IMR-90 (cell line): ENCODE measurements at regions not wholly inside any gene's neighbourhood (a gene's known extent, or its start where the extent isn't known, plus 50 kb on each side); places are given as distances from the start of the nearest gene placed in this dataset.

ENCODE experiments used
- BHLHE40 ChIP-seq: fragments of 150-350 bp; IDR thresholded peaks from 2 replicates; pipeline ENCODE4 v1.6.1; 2016; ENCODE audit warnings: mild to moderate bottlenecking, low read depth, low read length
- FOS ChIP-seq: fragments of 150-350 bp; IDR thresholded peaks from 2 replicates; pipeline ENCODE4 v1.6.1; 2016; ENCODE audit warnings: low read depth, low read length
- MAFK ChIP-seq: IDR thresholded peaks from 2 replicates; pipeline ENCODE4 v1.6.1; 2012; ENCODE audit warnings: low read depth, low read length, improper control_type of control experiment
- MXI1 ChIP-seq: IDR thresholded peaks from 2 replicates; pipeline ENCODE4 v1.6.1; 2012; ENCODE audit warnings: low read depth, mild to moderate bottlenecking, low read length, moderate library complexity, borderline replicate concordance
- POLR2A ChIP-seq: IDR thresholded peaks from 2 replicates; pipeline ENCODE4 v1.6.1; 2012; ENCODE audit warnings: mild to moderate bottlenecking, low read depth, low read length
- RFX5 ChIP-seq: IDR thresholded peaks from 2 replicates; pipeline ENCODE4 v1.8.0; 2012; ENCODE audit warnings: low read depth, mild to moderate bottlenecking, low read length, moderate library complexity
- SMC3 ChIP-seq: fragments of 150-350 bp; IDR thresholded peaks from 2 replicates; pipeline ENCODE4 v1.6.1; 2016; ENCODE audit warnings: low read depth, mild to moderate bottlenecking, antibody characterized with exemption, low read length, moderate library complexity
- TF ChIP-seq, protein P1 (sequence below): conservative IDR thresholded peaks from 2 replicates; pipeline ENCODE4 v1.5.1; 2012; ENCODE audit warnings: mild to moderate bottlenecking, low read depth, low read length, improper control_type of control experiment
- TF ChIP-seq, protein P2 (sequence below): fragments of 150-350 bp; IDR thresholded peaks from 2 replicates; pipeline ENCODE4 v1.6.1; 2017; ENCODE audit warnings: mild to moderate bottlenecking, antibody characterized with exemption, low read length, low read depth

GRCh38 chr10:25805986-25806385 is 128.0 kb upstream of the MYO3A start:
- TF ChIP-seq POLR2A (no peak), SMC3 (no peak), MAFK (no peak), FOS (no peak), BHLHE40 (no peak), RFX5 (no peak), MXI1 (no peak)
- TF ChIP-seq, protein P1, sequence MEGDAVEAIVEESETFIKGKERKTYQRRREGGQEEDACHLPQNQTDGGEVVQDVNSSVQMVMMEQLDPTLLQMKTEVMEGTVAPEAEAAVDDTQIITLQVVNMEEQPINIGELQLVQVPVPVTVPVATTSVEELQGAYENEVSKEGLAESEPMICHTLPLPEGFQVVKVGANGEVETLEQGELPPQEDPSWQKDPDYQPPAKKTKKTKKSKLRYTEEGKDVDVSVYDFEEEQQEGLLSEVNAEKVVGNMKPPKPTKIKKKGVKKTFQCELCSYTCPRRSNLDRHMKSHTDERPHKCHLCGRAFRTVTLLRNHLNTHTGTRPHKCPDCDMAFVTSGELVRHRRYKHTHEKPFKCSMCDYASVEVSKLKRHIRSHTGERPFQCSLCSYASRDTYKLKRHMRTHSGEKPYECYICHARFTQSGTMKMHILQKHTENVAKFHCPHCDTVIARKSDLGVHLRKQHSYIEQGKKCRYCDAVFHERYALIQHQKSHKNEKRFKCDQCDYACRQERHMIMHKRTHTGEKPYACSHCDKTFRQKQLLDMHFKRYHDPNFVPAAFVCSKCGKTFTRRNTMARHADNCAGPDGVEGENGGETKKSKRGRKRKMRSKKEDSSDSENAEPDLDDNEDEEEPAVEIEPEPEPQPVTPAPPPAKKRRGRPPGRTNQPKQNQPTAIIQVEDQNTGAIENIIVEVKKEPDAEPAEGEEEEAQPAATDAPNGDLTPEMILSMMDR: no peak
- TF ChIP-seq, protein P2, sequence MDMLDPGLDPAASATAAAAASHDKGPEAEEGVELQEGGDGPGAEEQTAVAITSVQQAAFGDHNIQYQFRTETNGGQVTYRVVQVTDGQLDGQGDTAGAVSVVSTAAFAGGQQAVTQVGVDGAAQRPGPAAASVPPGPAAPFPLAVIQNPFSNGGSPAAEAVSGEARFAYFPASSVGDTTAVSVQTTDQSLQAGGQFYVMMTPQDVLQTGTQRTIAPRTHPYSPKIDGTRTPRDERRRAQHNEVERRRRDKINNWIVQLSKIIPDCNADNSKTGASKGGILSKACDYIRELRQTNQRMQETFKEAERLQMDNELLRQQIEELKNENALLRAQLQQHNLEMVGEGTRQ: no peak
